GM21360 (cell line): ENCODE measurements at regions not wholly inside any gene's neighbourhood (a gene's known extent, or its start where the extent isn't known, plus 50 kb on each side); places are given as distances from the start of the nearest gene placed in this dataset.
"Not testable (repeated sequence)": the region's sequence is repeated elsewhere in the genome, so short reads cannot be mapped to it uniquely, and the experiment has no call there.

Experiments
- ATAC-seq: cut with Tn5 transposase; IDR thresholded peaks from one replicate; pipeline ENCODE4 v1.9.1; 2021; ENCODE audit warnings: mild to moderate bottlenecking, moderate library complexity; ENCODE audit not compliant: unreplicated experiment

GRCh38 chr11:39462506-39462905 is 1996.9 kb downstream of the LRRC4C start:
- ATAC-seq = no peak

GRCh38 chr11:39461066-39461465 is 1998.4 kb downstream of the LRRC4C start:
- ATAC-seq = no peak

- ATAC-seq = no peak
Measured at GRCh38 chr11:39459606-39460005, 1999.8 kb downstream of the LRRC4C start.

- ATAC-seq = no peak
Measured at GRCh38 chr11:39458481-39458880, 2001.0 kb downstream of the LRRC4C start.

GRCh38 chr11:39443424-39444022 is 2015.9 kb downstream of the LRRC4C start:
- no peak for ATAC-seq

GRCh38 chr11:39442177-39442576 is 2017.3 kb downstream of the LRRC4C start:
- no peak for ATAC-seq

GRCh38 chr11:39435641-39436040 is 2023.8 kb downstream of the LRRC4C start:
- no peak for ATAC-seq

GRCh38 chr11:39434466-39434865 is 2025.0 kb downstream of the LRRC4C start:
- no peak for ATAC-seq

- ATAC-seq = no peak
Measured at GRCh38 chr11:39432929-39433328, 2026.5 kb downstream of the LRRC4C start.

- no peak for ATAC-seq
Measured at GRCh38 chr11:39425226-39425625, 2034.2 kb downstream of the LRRC4C start.

- no peak for ATAC-seq
Measured at GRCh38 chr11:39412117-39412516, 2047.3 kb downstream of the LRRC4C start.

GRCh38 chr11:39385911-39386310 is 2073.5 kb downstream of the LRRC4C start:
- no peak for ATAC-seq

- ATAC-seq = no peak
Measured at GRCh38 chr11:39374963-39375698, 2084.3 kb downstream of the LRRC4C start.

GRCh38 chr11:39367534-39367933 is 2091.9 kb downstream of the LRRC4C start:
- ATAC-seq = no peak

- no peak for ATAC-seq
Measured at GRCh38 chr11:39365809-39366436, 2093.5 kb downstream of the LRRC4C start.

GRCh38 chr11:39363571-39363970 is 2095.9 kb downstream of the LRRC4C start:
- no peak for ATAC-seq

- no peak for ATAC-seq
Measured at GRCh38 chr11:39361557-39361956, 2097.9 kb downstream of the LRRC4C start.

GRCh38 chr11:39345834-39346442 is 2113.5 kb downstream of the LRRC4C start:
- no peak for ATAC-seq

- no peak for ATAC-seq
Measured at GRCh38 chr11:39341461-39341860, 2118.0 kb downstream of the LRRC4C start.

GRCh38 chr11:39333006-39333405 is 2126.4 kb downstream of the LRRC4C start:
- not testable (repeated sequence) for ATAC-seq

GRCh38 chr11:39327302-39327701 is 2132.2 kb downstream of the LRRC4C start:
- ATAC-seq = no peak

GRCh38 chr11:39311888-39312287 is 2147.6 kb downstream of the LRRC4C start:
- ATAC-seq = not testable (repeated sequence)
